ENCODE measurements at regions not wholly inside any gene's neighbourhood (a gene's known extent, or its start where the extent isn't known, plus 50 kb on each side); places are given as distances from the start of the nearest gene placed in this dataset.

GRCh38 chr2:103121106-103121505, 359.3 kb downstream of the TMEM182 start:
- TF ChIP-seq CTCF (IDR thresholded peaks at IDR 0.05): no peak
- no peak for TF ChIP-seq POLR2A (IDR thresholded peaks at IDR 0.05)

All from adrenal gland (tissue), 5 donors.